ENCODE measurements at regions not wholly inside any gene's neighbourhood (a gene's known extent, or its start where the extent isn't known, plus 50 kb on each side); places are given as distances from the start of the nearest gene placed in this dataset.

- TF ChIP-seq POLR2A (IDR thresholded peaks at IDR 0.05) (no peak), POLR2AphosphoS5 (IDR thresholded peaks at IDR 0.05) (no peak)
Measured at GRCh38 chr1:212208978-212209644, 76.1 kb upstream of the PPP2R5A start.

All from prostate gland (tissue), 1 donor.